Fibroblast of skin of right biceps (primary cell): ENCODE measurements at regions not wholly inside any gene's neighbourhood (a gene's known extent, or its start where the extent isn't known, plus 50 kb on each side); places are given as distances from the start of the nearest gene placed in this dataset.

Experiments used
- DNase-seq: peaks from one replicate; pipeline ENCODE4 v3.0.0-alpha.2; 2013

DNA sequence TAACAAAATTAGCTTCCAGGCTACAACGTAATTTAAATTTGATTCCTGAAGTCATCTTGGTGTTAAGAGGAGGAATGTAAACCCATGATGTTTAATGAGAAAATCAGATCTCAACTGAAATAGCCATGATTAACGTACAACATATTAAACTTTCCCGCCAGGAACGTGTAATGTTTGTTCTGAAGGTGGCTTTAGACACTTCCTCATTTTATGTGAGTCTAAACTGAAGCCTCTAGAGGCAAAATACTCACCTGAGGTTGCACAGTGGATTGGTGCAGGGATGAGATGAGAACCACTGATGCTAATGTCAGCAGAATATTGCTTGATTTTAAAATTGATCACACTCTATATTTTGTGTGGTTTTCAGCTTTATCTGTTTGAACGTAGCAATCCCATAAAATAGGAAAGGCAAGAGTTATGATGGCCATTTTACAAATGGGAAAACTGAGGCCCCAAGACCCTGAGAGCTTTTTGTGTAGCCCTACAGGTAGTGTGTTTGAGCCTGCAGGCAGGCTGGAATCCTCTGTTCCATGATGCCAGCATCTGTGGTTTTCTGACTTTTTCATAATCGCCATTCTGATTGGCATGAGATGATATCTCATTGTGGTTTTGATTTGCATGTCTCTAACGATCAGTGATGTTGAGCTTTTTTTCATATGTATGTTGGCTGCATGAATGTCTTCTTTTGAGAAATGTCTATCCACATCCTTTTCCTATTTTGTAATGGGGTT lies 243.7 kb upstream of the BMPER start:
- no peak for DNase-seq

GRCh38 chr7:33666531-33666930 lies 238.8 kb upstream of the BMPER start:
- peak; percentile 61 for DNase-seq

DNA sequence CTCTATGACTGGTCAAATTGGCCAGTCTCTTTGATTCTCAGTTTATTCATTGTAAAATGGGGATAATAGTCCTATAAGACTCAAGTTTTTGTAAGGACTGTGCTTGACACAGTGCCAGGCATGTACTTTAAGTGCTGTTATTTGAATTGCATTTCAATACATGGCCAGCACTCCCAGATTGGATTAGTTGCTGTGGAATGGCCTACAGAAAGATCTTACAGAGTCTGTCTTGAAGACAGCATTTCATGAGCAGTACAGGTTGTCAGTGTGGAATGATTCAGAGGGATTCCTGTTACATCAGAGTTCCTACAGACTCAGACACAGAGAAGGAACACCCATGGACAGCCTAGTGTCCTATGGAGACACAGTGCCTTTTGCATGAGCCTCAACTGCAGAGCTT lies 238.1 kb upstream of the BMPER start:
- DNase-seq: peak; percentile 59

DNA sequence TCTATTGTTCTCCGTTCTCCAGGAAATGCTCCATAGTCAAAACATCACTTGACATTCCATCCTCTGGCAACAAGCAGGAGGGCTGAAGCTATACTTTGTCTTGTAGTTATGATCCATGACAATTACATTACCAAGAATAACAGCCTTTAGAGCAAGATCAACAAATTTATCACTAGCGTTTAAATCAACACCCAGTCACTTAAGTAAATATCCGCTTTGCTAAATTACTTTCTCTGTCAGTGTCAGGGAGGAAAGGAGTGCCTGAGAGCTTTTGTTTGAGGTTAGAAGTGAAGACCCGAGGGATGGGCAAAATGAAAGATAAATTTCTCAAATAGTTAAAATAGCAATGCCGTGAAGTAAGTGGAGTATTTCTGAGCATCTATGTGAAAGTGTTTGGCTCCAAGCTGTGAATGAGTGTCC lies 236.1 kb upstream of the BMPER start:
- DNase-seq: peak; percentile 66

DNA sequence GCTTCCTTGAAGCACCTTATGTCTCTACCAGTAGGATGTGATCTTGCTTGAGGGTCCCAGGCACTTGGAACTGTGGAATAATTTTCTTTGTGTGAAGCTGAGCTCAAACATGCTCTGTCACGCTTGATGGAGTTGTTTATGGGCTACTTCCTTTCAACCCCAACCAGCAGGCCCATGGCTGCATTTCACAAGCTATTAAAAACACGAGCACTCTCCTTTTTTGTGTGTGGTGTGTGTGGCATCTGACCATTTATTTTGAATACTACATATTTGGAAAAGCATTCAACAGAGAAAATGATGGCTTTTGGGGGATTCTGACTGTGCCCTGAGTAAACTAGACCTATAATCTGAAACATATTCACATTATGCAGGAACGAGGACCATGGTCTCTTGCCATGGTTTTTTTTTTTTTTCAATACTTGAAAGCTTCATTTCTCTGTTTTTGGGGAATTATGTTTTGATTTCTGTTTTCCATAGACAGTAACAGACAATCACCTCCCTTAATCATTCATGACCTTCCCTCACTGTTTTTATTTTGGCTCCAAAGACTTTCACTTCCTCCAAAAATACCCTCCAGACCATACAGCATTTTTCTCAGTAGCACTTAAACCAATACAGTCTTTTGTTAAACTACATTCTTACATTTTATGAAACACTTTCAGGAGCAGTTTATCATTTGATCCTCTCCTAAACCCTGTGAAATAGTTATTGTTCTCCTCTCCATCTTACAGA lies 233.6 kb upstream of the BMPER start:
- DNase-seq: peak; percentile 12

DNA sequence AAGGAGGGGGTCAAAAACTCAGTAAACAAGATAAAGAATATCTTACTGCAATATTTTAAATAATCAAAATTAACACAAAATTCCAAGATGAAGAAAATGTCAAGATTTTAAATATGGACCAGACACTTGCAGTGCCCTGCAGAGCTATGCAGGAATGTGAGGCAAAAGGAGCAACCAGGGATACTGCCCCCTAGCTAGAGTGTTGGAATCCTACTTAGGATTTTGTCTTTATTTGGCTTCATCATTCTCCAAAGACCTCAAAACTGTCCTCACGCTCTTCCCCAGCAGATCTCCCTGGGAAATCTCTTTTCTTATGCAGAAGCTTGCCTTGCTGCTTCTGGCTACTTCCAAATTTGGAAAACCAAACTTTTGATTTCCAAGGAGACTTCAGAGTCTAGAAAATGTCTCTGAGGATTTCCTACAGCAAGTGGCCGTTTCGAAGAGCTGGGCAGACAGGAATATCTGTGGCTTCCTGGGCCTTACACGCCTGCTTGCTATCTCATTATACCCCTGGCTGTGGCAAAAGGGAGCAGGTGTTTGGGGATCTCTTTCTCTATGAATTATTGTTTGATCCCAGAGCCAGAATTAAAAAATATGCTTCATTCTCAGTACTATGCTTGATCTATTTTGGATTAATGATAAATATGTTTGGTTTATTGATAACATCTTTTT lies 232.2 kb upstream of the BMPER start:
- no peak for DNase-seq

- DNase-seq: no peak
These were observed 230.4 kb upstream of the BMPER start for GRCh38 chr7:33674804-33675411.

GRCh38 chr7:33677556-33677955 lies 227.8 kb upstream of the BMPER start:
- no peak for DNase-seq

GRCh38 chr7:33678569-33679335 lies 226.6 kb upstream of the BMPER start:
- DNase-seq: no peak

GRCh38 chr7:33680682-33681081 lies 224.7 kb upstream of the BMPER start:
- no peak for DNase-seq

DNA sequence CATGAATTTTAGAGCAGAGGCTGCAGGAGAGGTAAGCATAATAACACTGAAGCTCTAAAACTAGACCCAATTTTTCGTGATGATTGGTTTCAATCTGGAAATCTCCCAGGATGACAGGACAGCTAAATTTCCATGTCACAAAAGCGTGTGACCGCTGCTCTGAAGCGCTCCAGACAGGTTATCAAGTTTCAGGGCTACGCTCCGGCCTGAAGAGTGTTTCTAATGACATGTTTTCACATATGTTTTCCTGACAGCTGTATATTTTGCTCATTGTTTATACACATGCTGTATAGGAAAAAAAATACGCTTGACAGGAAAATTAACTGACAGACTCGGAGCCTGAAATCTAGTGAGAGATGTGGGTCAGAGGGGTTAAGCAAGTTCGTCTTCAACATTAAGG lies 219.8 kb upstream of the BMPER start:
- DNase-seq: no peak

DNA sequence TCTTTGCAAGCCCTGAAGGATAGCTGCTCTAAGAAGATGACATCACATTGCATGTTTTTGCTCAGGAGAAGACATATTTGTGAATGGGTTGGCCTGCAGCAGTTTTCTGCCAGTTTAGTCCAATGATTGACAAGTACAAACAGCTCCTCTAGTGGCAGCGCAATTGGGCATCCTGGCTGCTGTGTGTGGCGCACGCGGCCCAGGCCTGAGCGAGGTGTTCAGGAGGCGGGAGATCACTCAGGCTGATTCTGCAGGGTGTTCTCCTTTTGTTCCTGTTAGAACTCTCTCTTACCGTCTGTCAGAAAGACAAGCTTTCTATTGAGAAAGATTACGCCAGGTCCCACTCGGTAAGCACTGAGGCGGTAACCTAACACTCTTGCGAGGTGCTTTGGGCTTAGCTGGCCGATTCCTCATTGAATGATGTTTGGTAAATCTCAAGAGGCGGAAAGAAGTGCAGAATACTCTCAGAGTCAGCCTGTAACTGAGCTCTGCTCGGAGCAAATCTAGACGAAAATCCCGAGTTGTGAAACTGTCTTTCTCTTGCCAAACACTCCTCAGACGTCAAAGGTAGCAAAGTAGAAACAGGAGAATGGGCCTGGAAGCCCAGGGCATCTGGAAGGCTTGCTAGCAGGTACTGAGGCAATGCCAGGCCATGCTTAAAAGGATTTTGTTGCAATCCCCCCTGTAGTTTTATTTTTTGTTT lies 219.2 kb upstream of the BMPER start:
- DNase-seq: no peak

DNA sequence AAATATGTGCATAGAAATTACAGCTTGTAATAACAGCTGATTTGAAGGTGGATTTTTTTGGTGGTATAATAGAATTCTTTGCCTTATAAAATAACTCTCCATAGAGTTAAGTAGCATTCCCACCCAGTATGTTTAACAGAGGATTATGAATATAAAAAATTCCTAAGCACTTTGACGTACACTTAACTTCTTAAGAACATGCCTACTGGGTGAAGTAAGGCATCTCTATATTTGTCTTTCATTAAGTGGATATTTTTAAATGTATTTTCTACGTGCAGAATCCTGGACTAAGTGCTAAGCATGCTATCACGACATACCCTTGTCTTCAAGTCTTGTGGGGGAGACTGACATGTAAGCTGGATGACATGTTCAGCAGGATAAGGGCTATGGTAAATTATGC lies 217.7 kb upstream of the BMPER start:
- DNase-seq: no peak

- DNase-seq: no peak
These were observed 214.2 kb upstream of the BMPER start for GRCh38 chr7:33691180-33691579.

DNA sequence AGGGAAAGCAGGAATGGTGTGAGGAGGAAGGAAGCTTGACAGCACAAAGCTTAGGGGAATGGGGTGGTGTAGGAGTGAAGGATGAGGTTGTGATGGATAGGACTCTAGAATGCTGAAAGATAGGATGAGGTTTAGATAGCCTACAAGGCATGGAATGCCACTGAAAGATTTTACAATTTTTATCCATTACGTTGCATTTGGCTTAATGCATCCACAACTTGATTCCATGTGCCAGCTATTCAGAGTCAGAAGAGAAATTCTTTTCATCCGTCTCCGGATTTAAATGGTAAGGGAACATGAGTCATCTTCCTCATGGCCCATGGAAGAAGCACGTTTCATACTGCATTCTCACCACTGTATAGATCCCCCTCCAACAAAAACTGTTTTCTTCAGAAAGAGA lies 212.4 kb upstream of the BMPER start:
- DNase-seq: peak; percentile 93

GRCh38 chr7:33694006-33694405 lies 211.3 kb upstream of the BMPER start:
- DNase-seq: no peak

DNA sequence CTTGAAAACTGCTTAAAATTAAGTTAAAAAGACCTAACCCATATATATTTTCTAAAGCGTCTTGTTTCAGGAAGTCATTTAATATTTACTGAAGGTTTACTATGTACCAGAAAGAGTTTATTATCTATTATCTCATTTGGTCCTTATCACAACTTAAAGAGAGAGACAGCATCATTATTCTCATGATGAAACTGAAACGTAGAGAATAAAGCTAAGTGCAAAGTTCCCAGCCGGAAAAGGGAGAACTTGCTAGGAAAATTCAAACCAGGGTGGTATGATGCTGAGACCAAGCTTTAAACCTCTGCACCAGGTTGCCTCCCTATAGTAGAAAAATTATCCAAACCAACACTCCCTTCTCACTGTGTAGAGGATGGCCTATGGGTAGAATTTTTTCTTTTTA lies 207.7 kb upstream of the BMPER start:
- no peak for DNase-seq

GRCh38 chr7:33698041-33698440 lies 207.3 kb upstream of the BMPER start:
- peak; percentile 29 for DNase-seq

- DNase-seq: no peak
These were observed 206.6 kb upstream of the BMPER start for GRCh38 chr7:33698692-33699128.

GRCh38 chr7:33700001-33700899 lies 205.1 kb upstream of the BMPER start:
- no peak for DNase-seq

GRCh38 chr7:33701189-33701740 lies 204.1 kb upstream of the BMPER start:
- DNase-seq: no peak
